T-helper 17 cell (primary cell): ENCODE measurements at regions not wholly inside any gene's neighbourhood (a gene's known extent, or its start where the extent isn't known, plus 50 kb on each side); places are given as distances from the start of the nearest gene placed in this dataset.
"Not testable (repeated sequence)": the region's sequence is repeated elsewhere in the genome, so short reads cannot be mapped to it uniquely, and the experiment has no call there.

Experiments used
- ATAC-seq: fragments of 150-1000 bp; cut with Tn5 transposase; 2 replicates; pipeline ENCODE4 v1.10.0; 2021; ENCODE audit warnings: mild to moderate bottlenecking, moderate library complexity
- DNase-seq, 3 donors: peaks; one replicate each; pipeline versions ENCODE4 v3.0.0 to v3.0.0-alpha.2; 2020 to 2021
- H3K9me3 ChIP-seq: one replicate; pipeline ENCODE4 v1.7.0; 2013; ENCODE audit warnings: low read length, mild to moderate bottlenecking; ENCODE audit not compliant: control insufficient read depth, poor library complexity, severe bottlenecking
- H3K27ac Mint-ChIP-seq: one replicate; pipeline ENCODE4 v1.8.0; 2022; ENCODE audit warnings: mild to moderate bottlenecking, moderate library complexity, mixed read lengths
- H3K27me3 Mint-ChIP-seq: one replicate; pipeline ENCODE4 v1.8.0; 2022; ENCODE audit warnings: mixed read lengths
- H3K36me3 Mint-ChIP-seq: one replicate; pipeline ENCODE4 v1.8.0; 2022; ENCODE audit warnings: low read depth, mixed read lengths
- H3K4me1 Mint-ChIP-seq: one replicate; pipeline ENCODE4 v1.8.0; 2022; ENCODE audit warnings: mild to moderate bottlenecking, mixed read lengths
- H3K4me3 Mint-ChIP-seq: one replicate; pipeline ENCODE4 v1.8.0; 2022; ENCODE audit warnings: mild to moderate bottlenecking, moderate library complexity, mixed read lengths

GRCh38 chr1:234917495-234918180 is 211.0 kb downstream of the TOMM20 start:
- peaks cover 5% of the 10 kb centered on the region for H3K4me1 Mint-ChIP-seq
- peak overlapping the region; percentile 56 for H3K27ac Mint-ChIP-seq
- H3K27me3 Mint-ChIP-seq = no peaks in the 10 kb centered on the region
- no peaks in the 10 kb centered on the region for H3K9me3 ChIP-seq
- H3K36me3 Mint-ChIP-seq = no peaks in the 10 kb centered on the region
- H3K4me3 Mint-ChIP-seq = no peak overlapping the region
- ATAC-seq = no peak
- DNase-seq = no peak

- no peaks in the 10 kb centered on the region for H3K9me3 ChIP-seq
- ATAC-seq (no peak), DNase-seq (no peak)
- Mint-ChIP-seq H3K4me1 (peaks cover 8% of the 10 kb centered on the region), H3K27me3 (no peaks in the 10 kb centered on the region), H3K36me3 (no peaks in the 10 kb centered on the region), H3K4me3 (no peak overlapping the region), H3K27ac (peak overlapping the region; percentile 34)
Measured at GRCh38 chr1:234916840-234917239, 211.8 kb downstream of the TOMM20 start.

- Mint-ChIP-seq H3K4me3 (no peak overlapping the region), H3K4me1 (peaks cover 14% of the 10 kb centered on the region), H3K27ac (peak overlapping the region; percentile 68), H3K27me3 (no peaks in the 10 kb centered on the region), H3K36me3 (no peaks in the 10 kb centered on the region)
- no peak for ATAC-seq
- no peak for DNase-seq
- H3K9me3 ChIP-seq = no peaks in the 10 kb centered on the region
Measured at GRCh38 chr1:234915924-234916675, 212.5 kb downstream of the TOMM20 start.

- DNase-seq = no peak
- Mint-ChIP-seq H3K4me1 (peaks cover 17% of the 10 kb centered on the region), H3K27me3 (no peaks in the 10 kb centered on the region), H3K36me3 (no peaks in the 10 kb centered on the region), H3K27ac (no peak overlapping the region), H3K4me3 (no peak overlapping the region)
- no peak for ATAC-seq
- H3K9me3 ChIP-seq = no peaks in the 10 kb centered on the region
Measured at GRCh38 chr1:234914606-234915290, 213.9 kb downstream of the TOMM20 start.

GRCh38 chr1:234913771-234914170 is 214.9 kb downstream of the TOMM20 start:
- no peaks in the 10 kb centered on the region for H3K27me3 Mint-ChIP-seq
- no peak overlapping the region for H3K4me3 Mint-ChIP-seq
- no peaks in the 10 kb centered on the region for H3K9me3 ChIP-seq
- peak overlapping the region; percentile 72 for H3K27ac Mint-ChIP-seq
- DNase-seq (no peak), ATAC-seq (no peak)
- H3K4me1 Mint-ChIP-seq = peaks cover 18% of the 10 kb centered on the region
- no peaks in the 10 kb centered on the region for H3K36me3 Mint-ChIP-seq

GRCh38 chr1:234913278-234913649 is 215.4 kb downstream of the TOMM20 start:
- ATAC-seq (no peak), DNase-seq (no peak)
- Mint-ChIP-seq H3K36me3 (no peaks in the 10 kb centered on the region), H3K27me3 (no peaks in the 10 kb centered on the region), H3K27ac (peak overlapping the region; percentile 72), H3K4me3 (no peak overlapping the region), H3K4me1 (peaks cover 18% of the 10 kb centered on the region)
- H3K9me3 ChIP-seq = no peaks in the 10 kb centered on the region

- Mint-ChIP-seq H3K4me3 (no peak overlapping the region), H3K27me3 (no peaks in the 10 kb centered on the region), H3K4me1 (peaks cover 18% of the 10 kb centered on the region), H3K36me3 (no peaks in the 10 kb centered on the region), H3K27ac (peak overlapping the region; percentile 72)
- H3K9me3 ChIP-seq = no peaks in the 10 kb centered on the region
- ATAC-seq (peak; percentile 43), DNase-seq (no peak)
Measured at GRCh38 chr1:234912548-234913277, 215.9 kb downstream of the TOMM20 start.

- DNase-seq = no peak
- Mint-ChIP-seq H3K4me3 (peak overlapping the region; percentile 21), H3K27ac (peak overlapping the region; percentile 61), H3K27me3 (no peaks in the 10 kb centered on the region), H3K36me3 (no peaks in the 10 kb centered on the region), H3K4me1 (peaks cover 18% of the 10 kb centered on the region)
- peak; percentile 86 for ATAC-seq
- H3K9me3 ChIP-seq = no peaks in the 10 kb centered on the region
Measured at GRCh38 chr1:234911787-234912186, 216.8 kb downstream of the TOMM20 start.

- H3K36me3 Mint-ChIP-seq, H3K9me3 ChIP-seq, H3K27me3 Mint-ChIP-seq, H3K4me3 Mint-ChIP-seq, DNase-seq: not testable (repeated sequence)
- peak overlapping the region; percentile 61 for H3K27ac Mint-ChIP-seq
- H3K4me1 Mint-ChIP-seq = peaks cover 18% of the 10 kb centered on the region
- peak; percentile 3 for ATAC-seq
Measured at GRCh38 chr1:234911136-234911535, 217.5 kb downstream of the TOMM20 start.

GRCh38 chr1:234909851-234910250 is 218.8 kb downstream of the TOMM20 start:
- Mint-ChIP-seq H3K4me3 (no peak overlapping the region), H3K27ac (peak overlapping the region; percentile 63), H3K27me3 (no peaks in the 10 kb centered on the region), H3K36me3 (no peaks in the 10 kb centered on the region), H3K4me1 (peaks cover 15% of the 10 kb centered on the region)
- no peak for DNase-seq
- H3K9me3 ChIP-seq = no peaks in the 10 kb centered on the region
- ATAC-seq = no peak

- no peak overlapping the region for H3K4me3 Mint-ChIP-seq
- H3K9me3 ChIP-seq = no peaks in the 10 kb centered on the region
- no peak overlapping the region for H3K27ac Mint-ChIP-seq
- ATAC-seq (no peak), DNase-seq (no peak)
- H3K4me1 Mint-ChIP-seq = peaks cover 15% of the 10 kb centered on the region
- H3K36me3 Mint-ChIP-seq = no peaks in the 10 kb centered on the region
- no peaks in the 10 kb centered on the region for H3K27me3 Mint-ChIP-seq
Measured at GRCh38 chr1:234909307-234909810, 219.3 kb downstream of the TOMM20 start.

GRCh38 chr1:234908571-234908970 is 220.1 kb downstream of the TOMM20 start:
- DNase-seq (no peak), ATAC-seq (no peak)
- H3K9me3 ChIP-seq = no peaks in the 10 kb centered on the region
- Mint-ChIP-seq H3K4me3 (no peak overlapping the region), H3K36me3 (no peaks in the 10 kb centered on the region), H3K4me1 (peaks cover 15% of the 10 kb centered on the region), H3K27me3 (no peaks in the 10 kb centered on the region), H3K27ac (peak overlapping the region; percentile 60)

GRCh38 chr1:234907940-234908405 is 220.7 kb downstream of the TOMM20 start:
- H3K27ac Mint-ChIP-seq = peak overlapping the region; percentile 60

More at GRCh38 chr1:234907940-234908405, 220.7 kb downstream of the TOMM20 start:
- no peak for ATAC-seq
- no peaks in the 10 kb centered on the region for H3K9me3 ChIP-seq
- no peak overlapping the region for H3K4me3 Mint-ChIP-seq
- peaks cover 15% of the 10 kb centered on the region for H3K4me1 Mint-ChIP-seq
- no peak for DNase-seq
- no peaks in the 10 kb centered on the region for H3K27me3 Mint-ChIP-seq
- no peaks in the 10 kb centered on the region for H3K36me3 Mint-ChIP-seq
